GM12864 (cell line): ENCODE measurements at regions not wholly inside any gene's neighbourhood (a gene's known extent, or its start where the extent isn't known, plus 50 kb on each side); places are given as distances from the start of the nearest gene placed in this dataset.

ENCODE experiments used
- DNase-seq: peaks from one replicate; pipeline ENCODE4 v3.0.0-alpha.2; 2011; ENCODE audit warnings: low read depth
- H3K4me3 ChIP-seq: 2 replicates; pipeline ENCODE4 v1.5.1; 2011; ENCODE audit warnings: mild to moderate bottlenecking, low read depth, low read length, control low read depth
- TF ChIP-seq, protein P1 (sequence below): IDR thresholded peaks from 2 replicates; pipeline ENCODE4 v1.5.1; 2011; ENCODE audit warnings: low read depth, mild to moderate bottlenecking, moderate library complexity, low read length, control low read depth, inconsistent platforms; ENCODE audit errors: missing control alignments

DNA sequence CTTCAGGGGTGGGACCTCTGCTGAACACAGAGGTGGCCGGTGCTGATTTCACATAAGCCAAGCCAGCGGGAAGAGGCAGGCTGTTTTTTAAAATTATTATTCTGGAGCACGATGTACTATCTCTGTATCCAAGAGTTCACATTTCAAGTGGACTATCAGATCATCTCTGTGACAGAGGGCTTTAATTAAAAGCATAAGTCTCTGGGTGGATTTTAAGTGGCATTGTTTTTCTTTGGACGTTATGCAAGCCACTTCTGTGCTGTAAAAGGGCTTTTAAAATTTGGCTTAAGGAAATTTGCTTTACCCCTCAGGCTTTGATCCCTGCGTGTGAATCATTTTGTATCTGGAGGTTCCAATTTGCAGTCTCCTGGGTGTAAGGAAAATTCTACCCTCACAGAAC is 124.7 kb downstream of the PALM2AKAP2 start:
- TF ChIP-seq, protein P1, sequence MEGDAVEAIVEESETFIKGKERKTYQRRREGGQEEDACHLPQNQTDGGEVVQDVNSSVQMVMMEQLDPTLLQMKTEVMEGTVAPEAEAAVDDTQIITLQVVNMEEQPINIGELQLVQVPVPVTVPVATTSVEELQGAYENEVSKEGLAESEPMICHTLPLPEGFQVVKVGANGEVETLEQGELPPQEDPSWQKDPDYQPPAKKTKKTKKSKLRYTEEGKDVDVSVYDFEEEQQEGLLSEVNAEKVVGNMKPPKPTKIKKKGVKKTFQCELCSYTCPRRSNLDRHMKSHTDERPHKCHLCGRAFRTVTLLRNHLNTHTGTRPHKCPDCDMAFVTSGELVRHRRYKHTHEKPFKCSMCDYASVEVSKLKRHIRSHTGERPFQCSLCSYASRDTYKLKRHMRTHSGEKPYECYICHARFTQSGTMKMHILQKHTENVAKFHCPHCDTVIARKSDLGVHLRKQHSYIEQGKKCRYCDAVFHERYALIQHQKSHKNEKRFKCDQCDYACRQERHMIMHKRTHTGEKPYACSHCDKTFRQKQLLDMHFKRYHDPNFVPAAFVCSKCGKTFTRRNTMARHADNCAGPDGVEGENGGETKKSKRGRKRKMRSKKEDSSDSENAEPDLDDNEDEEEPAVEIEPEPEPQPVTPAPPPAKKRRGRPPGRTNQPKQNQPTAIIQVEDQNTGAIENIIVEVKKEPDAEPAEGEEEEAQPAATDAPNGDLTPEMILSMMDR = no peak
- no peak for DNase-seq
- H3K4me3 ChIP-seq = no peak overlapping the region

GRCh38 chr9:109905472-109905871 is 125.5 kb downstream of the PALM2AKAP2 start:
- H3K4me3 ChIP-seq = no peak overlapping the region
- DNase-seq = no peak
- TF ChIP-seq, protein P1 = no peak

DNA sequence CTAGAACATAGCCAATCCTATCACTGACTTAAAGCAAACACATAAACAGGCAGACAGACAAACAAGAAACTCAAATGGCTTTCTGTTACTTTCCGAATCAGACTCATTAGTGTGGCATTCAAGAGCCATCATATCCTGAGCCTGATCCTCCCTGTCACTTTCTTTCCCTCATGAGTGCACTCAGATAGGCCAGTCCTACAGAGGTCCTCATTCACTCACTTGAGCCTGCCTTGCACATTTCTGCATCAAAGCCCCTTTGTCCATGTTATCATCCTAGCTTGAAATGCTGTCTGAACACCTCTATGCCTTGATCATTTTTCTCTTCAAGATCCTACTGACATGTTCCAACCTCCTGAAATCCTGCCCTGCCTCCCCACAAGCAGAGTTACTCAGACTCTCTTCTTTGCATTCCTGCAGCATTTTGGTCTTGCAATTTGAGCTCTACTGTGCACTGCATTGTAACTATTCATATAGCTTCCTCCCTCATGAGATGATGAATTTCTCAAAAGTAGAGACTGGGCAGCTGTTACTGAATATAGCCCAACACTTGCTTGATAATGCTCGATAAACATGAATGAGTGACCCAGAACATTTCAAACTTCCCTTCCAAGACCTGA is 126.9 kb downstream of the PALM2AKAP2 start:
- DNase-seq = no peak
- no peak overlapping the region for H3K4me3 ChIP-seq
- TF ChIP-seq, protein P1 = no peak

- no peak for DNase-seq
- no peak overlapping the region for H3K4me3 ChIP-seq
- TF ChIP-seq, protein P1 = no peak
These were observed 127.4 kb downstream of the PALM2AKAP2 start for GRCh38 chr9:109907400-109907799.

- DNase-seq = no peak
- TF ChIP-seq, protein P1 = no peak
- no peak overlapping the region for H3K4me3 ChIP-seq
These were observed 127.9 kb downstream of the PALM2AKAP2 start for GRCh38 chr9:109907810-109908458.

DNA sequence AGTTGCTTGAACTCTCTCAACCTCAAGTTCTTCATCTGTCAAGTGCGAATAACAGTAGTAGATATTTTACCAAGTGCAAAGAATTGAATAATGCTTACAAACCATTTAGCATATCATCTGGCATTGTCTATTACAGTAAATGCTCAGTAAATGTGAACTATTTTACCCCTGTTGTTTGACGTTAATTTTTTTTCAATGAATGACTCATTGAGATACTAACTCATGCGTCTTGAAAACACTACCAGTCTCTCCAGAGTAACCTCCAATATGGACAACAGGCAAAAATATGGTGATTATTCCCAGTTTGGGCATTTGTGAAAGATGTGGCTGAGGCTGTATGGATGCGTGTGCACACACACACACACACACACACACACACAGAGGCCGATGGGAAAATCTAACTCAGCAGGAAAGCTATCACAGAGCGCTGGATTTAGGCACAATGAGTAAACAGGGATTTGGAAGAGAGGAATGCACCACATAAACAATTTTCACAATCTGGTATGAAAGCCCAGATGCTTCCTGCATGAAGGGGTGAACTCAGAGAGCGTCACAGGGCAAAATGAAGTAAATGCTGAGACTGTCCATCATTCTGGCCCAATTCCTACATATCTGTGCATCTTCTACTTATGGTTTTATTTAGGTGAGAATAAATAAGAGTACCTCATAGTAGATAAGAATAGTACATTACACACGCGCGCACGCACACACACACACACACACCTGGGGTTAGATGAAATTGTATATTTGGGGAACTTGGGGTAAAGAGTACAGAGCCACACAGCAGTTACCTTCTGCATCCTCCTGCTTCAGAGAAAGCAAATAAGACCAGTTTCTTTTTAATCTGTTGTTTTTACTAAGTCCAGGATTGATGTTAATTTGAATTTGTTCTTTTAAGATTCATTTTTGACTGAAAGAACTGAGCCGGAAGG is 128.7 kb downstream of the PALM2AKAP2 start:
- DNase-seq = no peak
- TF ChIP-seq, protein P1 = no peak
- no peak overlapping the region for H3K4me3 ChIP-seq
